GM18861 (cell line): ENCODE measurements at regions not wholly inside any gene's neighbourhood (a gene's known extent, or its start where the extent isn't known, plus 50 kb on each side); places are given as distances from the start of the nearest gene placed in this dataset.

Experiments
- ATAC-seq: cut with Tn5 transposase; IDR thresholded peaks from one replicate; pipeline ENCODE4 v1.9.1; 2021; ENCODE audit not compliant: unreplicated experiment

- ATAC-seq, result no peak
These were observed 63.6 kb upstream of the JAK2 start for GRCh38 chr9:4921449-4921848.

- no peak for ATAC-seq
These were observed 63.0 kb upstream of the JAK2 start for GRCh38 chr9:4922101-4922500.

- no peak for ATAC-seq
These were observed 62.3 kb upstream of the JAK2 start for GRCh38 chr9:4922730-4923129.

GRCh38 chr9:4923141-4923540 lies 61.9 kb upstream of the JAK2 start:
- ATAC-seq, result no peak

- ATAC-seq, result peak; percentile 69
These were observed 61.2 kb upstream of the JAK2 start for GRCh38 chr9:4923580-4924544.

GRCh38 chr9:4926239-4926638 lies 58.8 kb upstream of the JAK2 start:
- no peak for ATAC-seq

- ATAC-seq, result no peak
These were observed 58.0 kb upstream of the JAK2 start for GRCh38 chr9:4927043-4927471.

GRCh38 chr9:4927701-4928100 lies 57.4 kb upstream of the JAK2 start:
- ATAC-seq, result no peak

GRCh38 chr9:4929917-4930316 lies 55.2 kb upstream of the JAK2 start:
- ATAC-seq, result no peak

- no peak for ATAC-seq
These were observed 52.4 kb upstream of the JAK2 start for GRCh38 chr9:4932681-4933080.

GRCh38 chr9:4933177-4933576 lies 51.9 kb upstream of the JAK2 start:
- ATAC-seq, result no peak

- ATAC-seq, result no peak
These were observed 51.2 kb upstream of the JAK2 start for GRCh38 chr9:4933861-4934260.

GRCh38 chr9:4935001-4935672 lies 49.9 kb upstream of the JAK2 start:
- ATAC-seq, result no peak
